SIG-M5 treated with dmso at 0.1 percent for 504 hours (cell line): ENCODE measurements at regions not wholly inside any gene's neighbourhood (a gene's known extent, or its start where the extent isn't known, plus 50 kb on each side); places are given as distances from the start of the nearest gene placed in this dataset.

Experiments
- DNase-seq: peaks from one replicate; lab custom pipeline; 2025; ENCODE audit not compliant: unreplicated experiment; lab: John Stamatoyannopoulos, UW

DNA sequence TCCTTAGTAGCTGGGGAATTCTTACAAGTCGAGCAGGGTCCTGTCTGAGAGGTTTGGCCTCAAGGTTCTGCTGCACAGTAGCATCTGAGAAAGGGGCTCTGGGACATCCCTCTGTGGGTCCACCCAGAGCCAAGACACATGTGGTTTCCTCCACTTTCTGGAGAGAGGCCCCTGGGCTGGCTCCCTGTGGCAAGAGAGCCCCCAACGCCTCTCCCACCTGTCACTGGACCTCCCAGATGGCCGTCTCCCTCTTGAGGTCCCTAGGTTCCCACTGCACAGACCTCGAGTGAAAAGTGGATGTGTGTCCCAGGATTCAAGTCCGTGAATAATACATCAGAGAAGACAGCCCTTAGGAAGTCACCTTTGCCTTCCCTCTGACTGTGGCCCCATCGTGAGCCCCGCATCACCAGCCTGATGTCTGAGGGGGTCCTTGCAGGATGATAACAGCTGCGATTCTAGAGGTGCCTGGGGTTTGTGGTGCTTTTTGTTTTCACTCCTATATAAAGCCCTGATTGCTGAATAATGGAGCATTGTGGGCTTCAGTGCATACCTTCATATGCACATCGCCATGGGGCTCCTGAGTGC is 319.0 kb downstream of the GLRX3 start:
- no peak for DNase-seq

DNA sequence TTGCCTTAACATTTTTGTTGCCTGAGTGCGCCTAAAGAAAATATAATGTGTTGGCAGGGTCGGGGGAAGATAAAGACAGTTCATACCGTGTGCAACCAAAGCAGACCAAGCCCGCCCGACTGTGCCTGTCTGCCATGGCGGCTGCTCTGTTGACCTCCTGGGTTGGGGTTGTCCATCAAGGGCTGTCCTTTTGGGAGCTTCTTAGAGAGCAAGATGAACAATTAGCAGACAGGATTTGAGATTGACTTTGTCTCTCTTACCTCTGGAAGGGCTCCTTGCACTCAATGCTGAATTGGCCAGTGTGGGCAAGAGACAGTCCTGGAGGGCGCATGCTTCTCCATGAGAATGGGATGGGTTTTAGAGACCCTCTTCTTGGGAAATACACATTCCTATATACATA is 319.6 kb downstream of the GLRX3 start:
- no peak for DNase-seq

DNA sequence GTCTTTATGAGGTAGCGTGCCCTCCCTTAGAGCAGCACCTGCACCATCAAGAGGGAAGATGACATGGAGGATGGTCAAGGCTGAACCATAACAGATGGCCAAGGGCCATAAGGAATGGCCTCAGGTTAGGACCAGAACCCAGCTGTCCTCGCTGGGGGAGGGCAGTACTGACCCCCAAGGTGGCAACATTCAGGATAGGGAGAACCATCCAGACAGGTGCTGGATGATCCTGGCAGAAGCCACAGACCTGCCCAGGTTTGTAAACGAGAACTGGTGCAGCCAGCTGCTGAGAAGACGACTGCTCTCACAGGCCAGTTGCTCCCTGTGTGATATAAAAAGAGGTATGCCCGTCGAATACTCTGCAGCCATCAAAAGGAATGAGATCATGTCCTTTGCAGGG is 320.4 kb downstream of the GLRX3 start:
- DNase-seq: no peak

DNA sequence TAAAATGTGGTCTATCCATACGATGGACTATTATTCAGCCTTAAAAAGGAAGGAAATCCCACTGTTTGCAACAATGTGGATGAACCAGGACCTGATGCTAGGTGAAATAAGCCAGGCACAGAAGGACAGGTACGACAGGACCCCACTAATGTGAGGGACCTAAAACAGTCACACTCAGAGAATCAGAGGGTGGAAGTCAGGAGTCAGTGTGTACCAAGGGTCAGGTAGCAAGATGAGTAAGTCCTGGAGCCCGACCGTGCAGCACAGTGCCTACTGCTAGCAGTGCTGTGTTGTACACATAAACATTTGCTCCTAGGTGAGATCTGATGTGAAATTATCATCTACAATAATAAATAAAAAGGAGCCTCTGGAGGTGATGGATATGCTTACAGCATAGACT is 322.3 kb downstream of the GLRX3 start:
- DNase-seq: no peak

DNA sequence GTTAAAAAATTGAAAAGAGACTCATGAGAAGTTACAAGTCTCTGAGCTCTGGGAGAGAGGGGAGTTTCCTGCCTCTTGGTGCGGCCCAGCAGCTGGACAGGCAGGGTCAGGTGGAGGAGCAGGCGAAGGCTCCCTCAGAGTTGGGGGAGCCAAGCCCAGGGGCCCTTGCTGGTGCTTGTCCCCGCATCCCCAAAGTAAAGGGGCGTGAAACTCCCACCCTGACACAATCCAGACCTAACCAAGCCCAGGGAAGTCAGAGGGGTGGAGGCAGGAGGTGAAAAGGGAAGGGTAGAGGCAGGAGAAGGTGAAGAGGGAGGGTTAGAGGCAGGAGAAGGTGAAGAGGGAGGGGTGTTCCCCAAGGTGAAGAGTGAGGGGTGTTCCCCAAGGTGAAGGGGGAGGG is 322.8 kb downstream of the GLRX3 start:
- DNase-seq: no peak

DNA sequence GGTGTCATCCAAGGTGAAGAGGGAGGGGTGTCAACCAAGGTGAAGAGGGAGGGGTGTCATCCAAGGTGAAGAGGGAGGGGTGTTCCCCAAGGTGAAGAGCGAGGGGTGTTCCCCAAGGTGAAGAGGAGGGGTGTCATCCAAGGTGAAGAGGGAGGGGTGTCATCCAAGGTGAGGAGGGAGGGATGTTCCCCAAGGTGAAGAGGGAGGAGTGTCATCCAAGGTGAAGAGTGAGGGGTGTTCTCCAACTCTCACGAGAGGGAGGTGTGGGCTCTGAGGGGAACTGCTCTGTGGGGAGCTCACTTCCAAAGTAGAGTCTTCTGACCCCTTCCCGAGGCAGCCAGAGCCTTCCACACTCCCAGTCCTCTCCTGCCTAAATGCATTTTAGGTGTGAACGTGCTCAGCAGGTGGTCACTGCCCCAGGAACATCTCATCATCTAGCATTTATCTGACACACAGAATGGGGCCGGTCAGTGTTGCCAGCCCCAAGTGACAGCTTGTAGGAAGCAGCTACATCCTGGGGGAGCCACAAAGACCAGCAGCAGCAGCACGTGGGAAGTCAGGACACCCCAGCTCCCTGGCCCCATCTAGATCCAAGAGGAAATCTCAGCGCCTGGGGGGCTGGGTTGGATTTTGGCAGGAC is 323.8 kb downstream of the GLRX3 start:
- no peak for DNase-seq

DNA sequence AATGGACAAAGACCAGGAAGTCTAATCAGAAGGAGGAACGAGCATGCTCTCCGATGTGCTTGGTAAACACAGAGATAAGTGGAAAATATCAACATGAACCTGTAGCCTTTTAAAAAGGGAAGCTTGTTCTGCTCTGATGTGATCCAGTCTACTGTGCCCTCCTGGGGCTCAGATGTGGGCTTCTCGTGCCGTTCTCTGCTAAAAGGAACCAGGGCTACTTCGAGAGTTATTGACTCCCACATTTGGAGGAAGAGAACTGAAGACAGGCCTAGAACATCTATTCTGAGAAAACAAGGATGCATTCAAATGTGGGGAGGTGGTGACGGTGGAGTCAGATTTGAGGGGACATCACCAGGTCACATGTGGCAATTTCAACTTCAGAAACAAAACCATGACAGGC is 325.4 kb downstream of the GLRX3 start:
- DNase-seq: no peak

DNA sequence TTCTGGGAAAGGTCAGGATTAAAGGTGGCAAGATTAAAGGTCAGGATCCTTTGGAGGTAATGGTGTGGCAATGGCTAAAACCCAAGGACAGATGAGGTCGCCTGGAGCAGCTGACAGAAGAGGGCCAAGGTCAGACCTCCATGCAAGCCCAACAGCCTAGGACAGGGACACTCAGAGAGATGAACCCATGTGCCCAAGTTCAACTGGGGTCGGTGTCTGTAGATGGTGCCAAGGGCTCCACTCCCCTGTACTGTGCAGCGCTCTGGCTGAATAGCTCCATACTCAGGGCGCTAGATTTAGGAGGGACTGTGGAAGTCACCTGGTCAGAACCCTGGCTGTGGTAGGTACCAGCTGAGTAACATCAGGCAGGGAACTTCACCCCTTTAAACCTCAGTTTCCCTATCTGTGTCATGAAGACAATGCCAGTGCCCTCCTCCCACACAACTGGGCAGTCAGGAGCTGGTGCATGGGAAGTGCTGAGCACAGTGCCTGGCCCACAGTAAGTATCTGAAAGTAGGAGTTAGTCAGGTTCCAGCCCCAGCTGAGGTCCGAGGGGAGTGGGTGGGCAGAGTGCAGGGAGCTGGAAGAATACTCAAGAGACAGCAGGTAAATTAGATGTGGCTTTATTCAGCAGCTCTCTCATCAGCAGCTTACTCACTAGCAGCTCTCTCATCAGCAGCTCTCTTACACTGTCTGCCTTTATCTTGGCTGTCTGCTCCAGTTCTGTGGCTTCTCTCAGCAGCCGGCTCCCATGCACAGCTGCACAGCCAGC is 327.1 kb downstream of the GLRX3 start:
- no peak for DNase-seq

DNA sequence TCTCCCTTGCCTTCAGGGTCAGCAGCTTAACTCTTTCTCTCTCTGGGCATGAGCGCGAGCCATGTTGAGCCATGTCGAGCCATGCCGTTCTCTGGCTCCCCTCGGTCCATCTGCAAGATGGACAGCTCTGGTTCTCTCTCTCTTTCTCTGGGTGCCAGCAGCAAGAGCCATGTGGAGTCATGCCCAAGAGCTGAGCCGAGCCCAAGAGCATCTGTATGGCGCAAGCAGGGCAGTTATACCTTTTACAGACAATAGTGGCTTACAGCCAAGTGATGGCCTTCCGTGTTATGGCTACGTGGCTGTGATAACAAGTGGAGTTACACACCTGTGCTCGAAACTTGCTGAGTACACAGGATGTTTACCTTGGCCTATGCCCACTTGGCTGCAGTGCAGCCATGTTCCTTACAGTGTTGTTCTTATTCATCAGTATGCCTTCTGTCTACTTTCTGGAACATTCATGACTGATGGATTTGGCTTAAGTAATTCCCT is 327.7 kb downstream of the GLRX3 start:
- no peak for DNase-seq

DNA sequence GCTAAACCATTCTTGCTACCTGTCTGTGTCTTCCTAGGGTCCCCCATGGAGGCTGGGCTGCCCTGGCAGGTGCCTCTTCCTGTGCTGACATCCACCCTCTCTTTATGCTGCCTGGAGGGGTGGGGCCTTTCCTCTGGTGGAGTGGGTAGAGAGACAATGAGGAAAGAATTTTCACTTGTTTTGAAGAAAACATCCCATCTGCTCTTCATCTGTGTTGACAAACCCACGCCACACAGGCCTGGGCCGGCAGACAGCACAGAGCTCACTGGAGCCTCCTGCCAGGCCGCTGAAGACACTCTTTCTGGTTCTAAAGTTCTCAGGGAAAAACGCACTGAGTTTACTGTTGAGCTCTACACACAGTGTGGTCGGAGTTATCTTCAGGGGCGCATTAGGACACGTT is 328.2 kb downstream of the GLRX3 start:
- no peak for DNase-seq

DNA sequence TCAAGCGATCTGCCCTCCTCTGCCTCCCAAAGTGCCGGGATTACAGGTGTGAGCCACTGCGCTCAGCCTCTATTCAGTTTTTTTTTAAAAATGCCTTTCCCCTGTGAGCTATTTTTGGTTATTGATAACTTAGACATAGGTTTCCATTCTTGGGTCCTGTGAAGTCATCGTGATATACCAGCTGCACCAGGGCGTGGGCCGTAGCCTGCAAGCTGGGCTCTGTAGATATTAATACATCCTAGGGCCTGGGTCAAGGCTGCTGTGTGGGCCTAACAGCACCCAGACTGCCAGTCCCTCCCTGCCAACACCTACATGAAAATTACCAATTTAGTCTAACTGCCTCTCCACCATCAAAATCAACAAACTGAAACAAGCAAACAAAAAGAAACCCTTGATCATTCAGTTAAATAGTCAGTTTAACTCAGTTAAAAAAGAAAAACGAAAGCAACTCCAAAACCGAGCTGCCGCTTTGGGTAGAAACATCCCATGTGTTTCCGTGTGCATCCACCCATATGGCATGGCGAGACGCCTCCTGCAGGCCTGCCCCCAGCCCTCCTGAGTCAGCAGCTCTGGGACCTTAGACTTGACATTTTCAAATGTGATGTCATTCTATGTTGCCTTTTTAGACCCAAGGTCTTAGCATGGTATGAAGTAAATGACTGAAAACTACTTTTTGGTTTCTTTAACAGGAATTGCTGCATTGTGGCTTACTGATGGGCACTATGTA is 330.2 kb downstream of the GLRX3 start:
- DNase-seq: no peak

DNA sequence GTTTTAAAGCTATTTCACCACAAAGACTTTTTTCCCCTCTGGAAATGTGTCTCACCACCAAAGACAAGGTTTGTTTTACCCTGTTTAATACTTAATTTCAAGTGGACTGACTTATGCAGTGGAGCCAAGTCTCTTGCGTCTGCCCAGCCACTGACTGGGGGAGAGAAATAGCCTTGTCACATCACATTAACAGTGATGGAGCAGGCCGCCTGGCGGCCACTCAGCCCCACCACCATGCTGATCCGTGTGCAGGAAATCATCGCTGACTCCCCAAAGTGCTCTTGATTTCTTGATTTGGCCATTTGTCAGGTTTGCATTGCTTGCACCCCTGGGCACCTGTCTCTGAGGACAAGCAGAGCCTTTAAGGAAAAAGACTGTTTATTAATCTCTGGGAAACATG is 334.1 kb downstream of the GLRX3 start:
- DNase-seq: no peak

DNA sequence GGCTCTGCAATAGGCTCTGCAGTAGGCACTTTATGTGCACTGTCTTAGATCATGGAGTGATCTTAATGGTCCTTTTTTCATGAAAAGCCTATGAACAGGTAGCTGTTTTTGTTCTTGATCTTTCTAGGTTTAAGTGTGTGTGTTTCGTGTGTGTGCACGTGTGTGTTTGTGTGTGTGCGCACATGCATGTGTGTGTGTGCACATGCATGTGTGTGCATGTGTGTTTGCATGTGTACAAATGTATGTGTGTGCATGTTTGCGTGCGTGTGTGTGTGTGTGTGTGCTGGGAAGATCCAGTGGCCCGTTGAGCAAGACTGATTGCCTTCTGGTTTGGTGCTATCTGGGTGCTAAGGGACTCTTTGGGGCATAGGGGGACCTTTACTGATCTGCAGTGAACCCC is 334.8 kb downstream of the GLRX3 start:
- DNase-seq: no peak

DNA sequence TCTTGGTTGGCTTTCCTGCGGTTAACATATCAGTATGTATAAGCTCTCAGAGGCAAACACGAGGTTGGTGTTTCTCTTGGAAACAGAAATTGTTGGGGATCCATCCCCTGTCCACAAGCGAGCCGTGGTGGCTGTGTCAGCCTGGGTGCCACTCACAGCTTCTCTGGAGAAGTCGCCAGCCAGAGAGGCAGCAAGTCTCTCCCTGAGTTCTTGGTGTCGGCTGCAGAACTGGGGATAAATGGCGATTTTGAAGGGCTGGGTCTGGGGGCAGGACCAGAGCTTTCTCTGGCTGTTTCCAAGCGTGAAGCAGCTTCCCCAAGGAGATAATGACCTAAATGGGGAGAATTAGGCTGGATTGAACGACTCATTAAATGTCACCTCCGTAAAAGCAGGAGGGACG is 335.3 kb downstream of the GLRX3 start:
- no peak for DNase-seq

DNA sequence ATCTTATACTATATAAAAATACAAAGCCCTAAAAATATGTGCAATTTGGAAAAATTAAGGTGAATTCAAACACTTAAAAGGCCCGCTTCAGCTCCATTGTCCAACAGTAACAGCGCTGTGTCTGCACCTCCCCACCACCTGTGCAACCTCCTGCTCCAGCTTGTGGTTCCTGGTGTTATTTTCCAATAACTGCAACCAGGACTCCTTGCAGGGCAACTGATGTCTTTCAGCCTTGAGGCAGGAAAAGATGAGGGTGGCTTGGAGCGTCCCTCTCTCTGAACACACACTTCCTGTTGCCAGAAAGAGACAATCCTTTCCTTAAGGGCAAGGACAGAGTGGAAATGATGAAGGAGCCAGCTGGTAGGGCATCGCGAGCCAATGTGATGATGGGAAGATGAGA is 336.0 kb downstream of the GLRX3 start:
- no peak for DNase-seq

DNA sequence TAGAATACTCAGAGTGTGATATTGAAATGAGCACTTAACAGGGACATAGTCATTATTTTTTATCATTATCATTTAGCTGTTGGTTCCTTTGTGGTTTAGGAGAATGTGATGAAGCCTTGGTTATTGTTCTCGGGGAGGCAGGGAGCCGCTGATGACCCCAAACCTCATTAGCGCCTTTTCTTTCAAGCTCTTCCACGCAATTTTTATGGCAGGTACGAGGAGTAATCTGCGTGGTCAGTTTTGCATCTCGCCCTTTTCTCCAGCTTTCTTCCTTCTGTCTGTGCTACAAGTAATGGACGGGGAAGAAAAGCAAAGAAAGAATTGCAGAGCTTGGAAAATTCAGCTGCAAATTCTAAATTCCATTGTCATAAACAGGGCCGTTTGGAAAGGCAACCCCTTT is 338.4 kb downstream of the GLRX3 start:
- DNase-seq: no peak

DNA sequence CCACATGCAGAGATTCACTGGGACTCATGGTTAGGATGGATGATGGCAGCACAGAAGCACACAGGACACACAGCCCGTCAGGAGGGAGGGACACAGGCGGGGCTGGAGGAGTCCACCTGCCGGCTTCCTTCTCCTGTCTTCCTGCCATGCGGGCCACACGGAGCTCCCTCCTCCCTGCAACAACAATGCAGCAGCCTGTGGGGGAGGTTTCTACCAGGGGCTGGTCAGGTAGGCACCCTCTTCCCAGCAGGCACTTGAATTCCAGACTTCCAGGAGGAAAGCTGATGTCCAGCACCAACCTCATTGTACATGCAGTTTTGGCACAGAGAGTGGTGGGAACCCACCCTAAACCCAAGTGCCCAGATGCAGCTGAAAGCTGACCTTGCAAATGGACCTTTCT is 341.2 kb downstream of the GLRX3 start:
- no peak for DNase-seq

DNA sequence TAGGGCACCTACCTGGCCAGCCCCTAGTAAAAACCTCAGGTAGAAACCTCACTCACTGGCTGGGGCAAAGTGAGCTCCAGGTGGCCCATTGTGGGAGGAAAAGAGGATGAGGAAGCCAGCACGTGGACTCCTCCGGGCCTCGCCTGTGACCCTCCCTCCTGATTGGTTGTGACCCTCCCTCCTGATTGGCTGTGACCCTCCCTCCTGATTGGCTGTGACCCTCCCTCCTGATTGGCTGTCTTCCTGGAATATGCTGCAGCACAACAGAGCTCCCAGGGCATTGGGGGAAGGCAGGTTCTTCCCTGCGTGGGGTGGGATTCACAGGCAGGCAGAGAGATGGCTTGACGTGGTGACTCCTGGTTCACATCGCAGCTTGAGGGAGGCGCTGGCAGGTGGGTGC is 343.0 kb downstream of the GLRX3 start:
- no peak for DNase-seq

DNA sequence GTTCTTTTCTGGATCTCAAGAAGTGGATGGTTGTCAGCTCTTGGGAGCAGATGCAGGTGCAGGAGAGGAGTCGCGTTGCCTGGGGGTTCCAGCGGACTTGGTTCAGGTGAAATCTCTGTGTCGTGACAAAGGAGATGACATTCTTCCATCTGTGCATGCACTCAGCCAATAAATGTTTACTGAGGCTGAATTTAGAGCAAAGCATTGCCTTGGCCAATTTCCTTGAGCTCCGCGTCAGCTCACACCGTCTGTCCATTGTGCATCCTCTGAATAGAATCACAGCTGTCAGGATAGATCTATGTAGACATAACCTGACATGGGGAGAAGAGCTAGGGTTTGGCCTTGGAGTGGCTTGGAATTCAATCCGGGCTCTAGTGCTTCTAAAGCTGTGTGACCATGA is 343.7 kb downstream of the GLRX3 start:
- DNase-seq: no peak

DNA sequence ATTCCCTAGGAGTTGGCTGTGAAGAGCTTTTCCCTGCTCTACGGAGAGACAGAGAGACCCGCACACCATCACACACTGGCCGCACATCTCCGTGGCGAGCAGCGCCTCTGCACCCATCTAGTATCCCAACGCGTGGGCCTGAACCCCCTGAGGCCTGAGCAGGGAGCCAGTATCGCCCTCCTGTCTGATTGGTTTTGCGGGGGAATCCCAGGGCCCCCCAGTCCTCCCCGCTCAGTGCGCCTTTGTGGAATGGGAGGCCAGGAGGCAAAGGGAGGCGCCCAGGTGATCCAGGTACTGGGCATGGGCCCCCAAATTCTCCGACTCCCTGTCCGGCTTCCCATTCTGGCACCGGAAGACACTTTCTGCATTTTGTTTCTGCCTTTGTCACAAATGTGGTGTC is 344.3 kb downstream of the GLRX3 start:
- DNase-seq: no peak

DNA sequence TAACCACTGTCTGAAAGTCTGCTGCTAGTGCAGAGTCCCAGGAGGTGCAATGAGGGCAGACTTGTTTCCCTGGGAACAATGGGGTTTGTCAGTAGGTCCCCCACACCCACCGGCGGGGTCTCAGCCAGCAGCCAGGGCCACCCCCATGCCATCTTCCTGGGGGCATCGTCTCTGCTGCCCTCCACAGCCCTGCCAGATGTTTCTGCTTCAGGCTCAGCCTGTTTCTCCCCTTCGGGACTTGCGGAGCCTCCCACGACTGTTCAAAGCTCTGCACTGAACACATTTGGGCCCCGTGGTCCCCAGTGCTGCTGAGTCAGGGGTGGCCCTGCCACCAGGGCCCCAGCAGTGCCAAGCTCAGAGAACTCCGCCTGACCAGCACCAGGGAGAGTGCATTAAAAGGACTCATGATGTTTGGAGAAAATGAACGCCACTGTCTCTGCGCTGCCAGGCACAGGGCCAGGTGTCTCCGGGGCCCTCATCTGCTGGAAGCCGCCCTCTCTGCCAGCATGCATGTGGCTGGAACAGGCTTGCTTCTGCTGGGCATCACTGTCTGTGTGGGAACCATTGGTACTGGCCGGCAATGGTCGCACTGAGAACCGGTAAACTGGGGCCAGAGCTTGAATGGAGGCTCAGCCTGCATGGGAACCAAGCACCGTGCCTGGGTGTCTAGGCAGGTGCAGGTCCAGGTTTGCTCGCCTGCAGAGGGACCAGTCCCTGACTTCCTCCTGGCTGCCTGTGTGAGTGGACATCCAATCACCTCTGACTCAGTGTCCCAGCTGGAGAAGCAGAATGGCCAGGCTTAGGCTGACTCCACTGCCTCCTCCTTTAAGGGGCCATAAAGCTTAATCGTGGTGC is 345.1 kb downstream of the GLRX3 start:
- DNase-seq: no peak
